Thoracic aorta (tissue), 2 donors: ENCODE measurements at regions not wholly inside any gene's neighbourhood (a gene's known extent, or its start where the extent isn't known, plus 50 kb on each side); places are given as distances from the start of the nearest gene placed in this dataset.

Experiments used
- ATAC-seq: fragments of 150-250 bp; one replicate; pipeline ENCODE4 v1.8.0; 2017; ENCODE audit warnings: low read depth; ENCODE audit not compliant: insufficient number of reproducible peaks, low FRiP score
- DNase-seq: peaks from one replicate; pipeline ENCODE4 v3.0.0-alpha.2; 2020; ENCODE audit warnings: low spot score
- H3K27ac ChIP-seq, 2 donors: fragments of 200-600 bp; sonication (generic); 1 replicate in 1 of 2; 2 replicates in 1 of 2; pipeline ENCODE4 v1.5.1; 2016; ENCODE audit warnings: mild to moderate bottlenecking in 2 of 2, moderate library complexity in 2 of 2
- H3K27me3 ChIP-seq: fragments of 200-600 bp; sonication (generic); replicated peaks from 2 replicates; pipeline ENCODE4 v1.6.0; 2016; ENCODE audit warnings: mild to moderate bottlenecking; ENCODE audit not compliant: insufficient read depth
- H3K36me3 ChIP-seq: fragments of 200-600 bp; sonication (generic); one replicate; pipeline ENCODE4 v1.5.1; 2016
- H3K4me1 ChIP-seq, 2 donors: fragments of 200-600 bp; sonication (generic); 1 replicate in 1 of 2; 2 replicates in 1 of 2; pipeline versions ENCODE4 v1.5.1 to v1.6.0; 2016; ENCODE audit warnings: low read depth in 2 of 2, mild to moderate bottlenecking in 1 of 2; ENCODE audit not compliant: control insufficient read depth in 1 of 2
- H3K4me3 ChIP-seq: fragments of 200-600 bp; sonication (generic); 2 replicates; pipeline ENCODE4 v1.5.1; 2016; ENCODE audit warnings: mild to moderate bottlenecking
- H3K9me3 ChIP-seq: fragments of 200-600 bp; sonication (generic); 2 replicates; pipeline ENCODE4 v1.5.1; 2016
- TF ChIP-seq, protein P1 (sequence below): fragments of 200-600 bp; sonication (generic); IDR thresholded peaks from one replicate; pipeline ENCODE4 v1.5.1; 2019; ENCODE audit warnings: antibody characterized with exemption

DNA sequence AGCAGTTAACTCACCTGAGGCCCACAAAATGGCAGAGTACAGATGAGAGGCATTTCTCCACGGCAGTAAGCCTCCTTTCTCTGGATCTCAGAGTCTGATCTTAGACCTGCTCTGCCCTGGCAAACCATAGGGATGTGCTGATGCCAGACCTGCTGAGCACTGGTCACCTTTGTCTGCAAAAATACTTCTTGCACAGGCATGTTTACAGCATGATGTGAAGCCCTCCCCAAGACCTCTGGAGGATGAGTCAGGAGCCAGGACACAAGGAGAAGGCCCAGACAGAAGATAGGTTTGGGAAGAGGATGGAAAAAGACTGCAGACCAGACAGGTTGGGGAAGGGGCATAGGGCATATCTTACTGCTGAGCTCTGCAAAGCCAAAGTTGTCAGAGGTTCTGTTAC is 426.6 kb downstream of the PMP22 start:
- TF ChIP-seq, protein P1, sequence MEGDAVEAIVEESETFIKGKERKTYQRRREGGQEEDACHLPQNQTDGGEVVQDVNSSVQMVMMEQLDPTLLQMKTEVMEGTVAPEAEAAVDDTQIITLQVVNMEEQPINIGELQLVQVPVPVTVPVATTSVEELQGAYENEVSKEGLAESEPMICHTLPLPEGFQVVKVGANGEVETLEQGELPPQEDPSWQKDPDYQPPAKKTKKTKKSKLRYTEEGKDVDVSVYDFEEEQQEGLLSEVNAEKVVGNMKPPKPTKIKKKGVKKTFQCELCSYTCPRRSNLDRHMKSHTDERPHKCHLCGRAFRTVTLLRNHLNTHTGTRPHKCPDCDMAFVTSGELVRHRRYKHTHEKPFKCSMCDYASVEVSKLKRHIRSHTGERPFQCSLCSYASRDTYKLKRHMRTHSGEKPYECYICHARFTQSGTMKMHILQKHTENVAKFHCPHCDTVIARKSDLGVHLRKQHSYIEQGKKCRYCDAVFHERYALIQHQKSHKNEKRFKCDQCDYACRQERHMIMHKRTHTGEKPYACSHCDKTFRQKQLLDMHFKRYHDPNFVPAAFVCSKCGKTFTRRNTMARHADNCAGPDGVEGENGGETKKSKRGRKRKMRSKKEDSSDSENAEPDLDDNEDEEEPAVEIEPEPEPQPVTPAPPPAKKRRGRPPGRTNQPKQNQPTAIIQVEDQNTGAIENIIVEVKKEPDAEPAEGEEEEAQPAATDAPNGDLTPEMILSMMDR = no peak
- Histone ChIP-seq H3K4me1 (no peaks in the 10 kb centered on the region), H3K36me3 (no peaks in the 10 kb centered on the region), H3K27me3 (no peaks in the 10 kb centered on the region), H3K9me3 (no peaks in the 10 kb centered on the region), H3K27ac (no peak overlapping the region), H3K4me3 (no peak overlapping the region)
- DNase-seq (no peak), ATAC-seq (no peak)

DNA sequence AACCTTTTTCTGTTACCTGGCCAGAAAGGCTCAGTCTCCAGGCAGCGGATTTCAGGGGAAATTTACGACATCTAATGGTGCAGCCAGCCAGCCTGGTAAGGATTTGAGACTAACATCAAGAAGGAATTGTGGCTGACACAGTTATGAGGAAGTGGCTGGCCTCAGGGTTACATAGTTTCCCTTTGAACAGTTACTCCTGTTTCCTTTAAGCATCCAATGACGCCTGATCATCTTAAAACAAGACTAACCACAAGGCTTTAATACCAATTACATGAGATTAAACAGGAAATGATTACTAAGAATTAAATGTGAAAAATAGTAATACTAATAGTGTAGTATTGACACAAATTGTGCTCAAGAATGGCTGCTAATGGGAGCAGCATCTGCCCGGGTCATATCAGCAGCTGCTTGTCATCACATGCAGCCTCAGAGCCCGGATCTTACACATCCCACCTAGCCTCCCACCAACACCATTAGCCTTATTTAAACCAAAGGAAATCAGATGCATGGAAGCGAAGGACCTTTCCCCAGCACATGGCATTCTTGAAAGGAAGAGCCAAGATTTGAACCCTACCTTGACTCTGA is 431.8 kb downstream of the PMP22 start:
- ATAC-seq = no peak
- DNase-seq = no peak
- no peaks in the 10 kb centered on the region for H3K4me1 ChIP-seq
- no peaks in the 10 kb centered on the region for H3K27me3 ChIP-seq
- H3K4me3 ChIP-seq = no peak overlapping the region
- H3K9me3 ChIP-seq = no peaks in the 10 kb centered on the region
- no peaks in the 10 kb centered on the region for H3K36me3 ChIP-seq
- TF ChIP-seq, protein P1 = no peak
- H3K27ac ChIP-seq = no peak overlapping the region

- no peaks in the 10 kb centered on the region for H3K4me1 ChIP-seq
- TF ChIP-seq, protein P1 = no peak
- H3K27me3 ChIP-seq = no peaks in the 10 kb centered on the region
- H3K9me3 ChIP-seq = no peaks in the 10 kb centered on the region
- H3K36me3 ChIP-seq = no peaks in the 10 kb centered on the region
- no peak overlapping the region for H3K4me3 ChIP-seq
- no peak for DNase-seq
- no peak overlapping the region for H3K27ac ChIP-seq
- no peak for ATAC-seq
Observed at GRCh38 chr17:14831491-14831890, 433.6 kb downstream of the PMP22 start.

DNA sequence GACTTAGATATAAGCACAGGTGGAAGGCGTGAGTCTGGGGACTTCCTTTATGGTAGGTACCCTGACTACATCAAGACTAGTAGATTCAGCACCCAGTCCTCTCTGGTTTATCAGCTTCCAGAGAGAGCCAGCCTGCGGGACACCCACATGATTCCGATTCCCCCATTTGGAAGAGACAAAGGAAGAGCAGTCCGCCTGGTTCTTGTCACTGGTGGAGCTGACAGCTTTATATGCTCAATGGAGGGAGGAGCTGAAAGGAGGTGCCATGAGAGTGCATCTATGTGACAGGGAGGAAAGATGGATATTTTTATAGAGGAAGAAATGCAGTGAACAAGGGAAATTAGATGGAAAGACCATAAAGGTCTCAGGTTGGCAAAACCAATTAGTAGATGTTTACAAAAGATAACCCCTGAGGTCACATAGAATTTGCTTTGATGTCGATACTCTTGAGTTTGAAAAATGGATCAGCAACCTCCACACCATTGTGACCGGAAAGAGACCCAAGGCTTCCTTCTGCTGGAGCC is 437.7 kb downstream of the PMP22 start:
- Histone ChIP-seq H3K27me3 (no peaks in the 10 kb centered on the region), H3K9me3 (no peaks in the 10 kb centered on the region), H3K4me3 (no peak overlapping the region), H3K27ac (no peak overlapping the region), H3K36me3 (no peaks in the 10 kb centered on the region), H3K4me1 (no peaks in the 10 kb centered on the region)
- ATAC-seq (no peak), DNase-seq (no peak)
- TF ChIP-seq, protein P1 = no peak

- no peak for ATAC-seq
- no peak overlapping the region for H3K4me3 ChIP-seq
- H3K27me3 ChIP-seq = no peaks in the 10 kb centered on the region
- no peak for DNase-seq
- H3K27ac ChIP-seq = no peak overlapping the region
- H3K4me1 ChIP-seq = no peaks in the 10 kb centered on the region
- no peaks in the 10 kb centered on the region for H3K36me3 ChIP-seq
- H3K9me3 ChIP-seq = no peaks in the 10 kb centered on the region
- TF ChIP-seq, protein P1 = no peak
Observed at GRCh38 chr17:14826358-14826757, 438.8 kb downstream of the PMP22 start.
